HG03039 (cell line): ENCODE measurements at regions not wholly inside any gene's neighbourhood (a gene's known extent, or its start where the extent isn't known, plus 50 kb on each side); places are given as distances from the start of the nearest gene placed in this dataset.

Experiments
- ATAC-seq: cut with Tn5 transposase; IDR thresholded peaks from one replicate; pipeline ENCODE4 v1.9.1; 2021; ENCODE audit warnings: mild to moderate bottlenecking, moderate library complexity; ENCODE audit not compliant: unreplicated experiment

DNA sequence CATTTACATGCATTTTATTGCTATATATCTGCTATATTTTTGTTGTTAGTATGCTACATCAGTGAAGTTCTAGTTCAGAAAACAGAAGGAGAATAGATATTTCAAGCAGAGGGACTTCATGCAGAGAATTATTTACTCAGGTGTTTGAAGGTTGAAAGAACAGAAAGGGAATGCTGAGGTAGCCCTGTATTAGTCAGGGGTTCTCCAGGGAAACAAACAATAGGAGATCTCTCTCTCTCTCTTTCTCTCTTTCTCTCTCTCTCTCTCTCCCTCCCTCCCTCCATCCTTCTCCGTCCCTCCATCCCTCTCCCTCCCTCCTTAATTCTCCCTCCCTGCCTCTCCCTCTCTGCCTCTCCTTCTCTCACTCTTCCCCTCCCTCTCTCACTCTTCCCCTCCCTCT, 114.3 kb upstream of the TDRD3 start:
- no peak for ATAC-seq

DNA sequence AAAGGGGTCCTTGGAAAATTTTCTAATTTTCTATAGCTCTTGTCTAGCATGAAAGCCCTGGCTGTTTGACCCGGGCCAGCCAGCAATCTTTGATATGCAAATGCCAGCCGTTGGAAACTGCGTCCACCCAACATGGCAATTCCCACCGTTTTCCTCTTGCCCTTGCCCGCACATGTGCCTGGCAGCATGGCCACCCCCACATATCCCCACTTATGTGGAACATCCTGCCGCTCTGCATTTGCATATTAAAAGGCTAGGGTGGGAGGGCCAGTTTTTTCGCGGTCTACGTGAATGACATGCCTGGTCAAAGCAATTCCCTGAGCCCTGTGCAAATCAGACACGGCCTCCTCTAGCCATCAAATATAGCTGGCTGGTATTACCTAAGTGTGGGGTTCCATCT, 110.3 kb upstream of the TDRD3 start:
- ATAC-seq: no peak

DNA sequence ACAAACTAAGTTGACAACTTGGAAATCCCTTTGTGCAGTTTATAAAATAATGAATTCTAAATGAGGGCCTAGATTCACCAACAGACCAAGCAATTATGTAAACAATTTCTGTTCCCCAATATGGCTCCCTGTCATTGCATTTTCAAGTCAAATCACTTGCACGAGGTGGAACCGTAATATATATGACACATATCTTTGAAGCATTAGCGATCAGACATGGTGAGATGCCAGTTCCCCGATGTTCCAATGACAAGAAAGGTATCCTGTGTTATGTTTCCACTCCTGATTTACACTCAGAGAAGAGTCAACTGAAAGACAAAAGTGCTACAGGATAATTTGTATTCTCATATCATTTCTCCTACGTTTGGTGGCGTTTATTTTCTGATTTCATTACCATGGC, 108.5 kb upstream of the TDRD3 start:
- ATAC-seq: no peak

DNA sequence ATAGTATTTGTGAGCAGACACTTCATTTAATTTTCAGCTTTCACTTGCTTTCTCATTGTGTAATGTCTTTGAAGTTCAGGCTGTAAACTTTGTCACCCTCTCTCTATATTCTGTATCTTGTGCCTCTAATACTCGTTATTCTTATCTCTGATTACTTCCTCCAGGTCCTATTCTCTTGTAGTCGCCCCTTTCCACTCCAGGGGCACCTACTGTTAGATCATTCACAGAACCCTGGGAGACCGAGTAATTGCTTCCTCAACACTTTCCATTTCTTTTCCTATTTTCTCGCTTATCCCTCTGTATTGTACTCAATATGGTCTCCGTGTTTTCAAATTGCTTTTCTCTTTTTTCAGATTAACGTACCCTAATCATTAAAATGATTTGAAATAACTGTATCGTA, 93.9 kb upstream of the TDRD3 start:
- ATAC-seq: no peak

GRCh38 chr13:60311527-60311926, 85.5 kb upstream of the TDRD3 start:
- no peak for ATAC-seq

- ATAC-seq: no peak
Measured at GRCh38 chr13:60312851-60313505, 84.0 kb upstream of the TDRD3 start.

GRCh38 chr13:60318186-60318585, 78.8 kb upstream of the TDRD3 start:
- no peak for ATAC-seq

DNA sequence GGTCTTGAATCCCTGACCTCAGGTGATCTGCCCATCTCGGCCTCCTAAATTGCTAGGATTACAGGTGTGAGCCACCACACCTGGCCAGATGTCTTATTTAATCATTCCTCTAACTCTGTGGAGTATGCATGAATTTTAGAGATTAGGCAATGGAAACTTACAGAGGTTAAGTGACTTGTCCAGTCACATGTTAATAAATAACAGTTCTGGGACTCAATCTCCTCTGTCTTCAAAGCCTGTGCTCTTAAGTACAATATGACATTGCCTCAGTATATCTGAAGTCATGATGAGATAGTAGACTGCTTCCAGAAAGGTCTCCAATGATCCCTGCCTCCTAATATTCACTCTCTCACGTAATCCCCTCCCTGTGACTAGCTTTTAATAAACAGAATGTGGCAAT, 72.9 kb upstream of the TDRD3 start:
- no peak for ATAC-seq

DNA sequence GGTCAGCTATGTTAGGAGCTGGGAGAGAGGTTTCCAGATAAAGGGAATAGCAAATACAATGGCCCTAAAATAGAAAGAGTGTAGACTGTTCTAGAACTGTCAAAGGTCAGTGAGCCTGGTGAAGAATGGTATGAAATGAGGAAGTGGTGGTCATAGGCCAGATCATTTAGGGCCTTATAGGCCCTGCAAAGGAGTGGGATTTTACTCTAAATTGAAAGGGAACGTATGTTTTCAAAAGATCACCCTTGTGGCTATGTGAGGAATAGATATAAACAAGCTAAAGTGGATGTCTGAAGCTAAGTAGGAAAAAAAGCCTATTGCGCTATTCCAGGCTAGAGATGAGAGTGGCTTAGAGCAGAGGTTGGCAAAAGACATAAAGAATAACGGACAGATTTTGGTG, 70.7 kb upstream of the TDRD3 start:
- no peak for ATAC-seq

DNA sequence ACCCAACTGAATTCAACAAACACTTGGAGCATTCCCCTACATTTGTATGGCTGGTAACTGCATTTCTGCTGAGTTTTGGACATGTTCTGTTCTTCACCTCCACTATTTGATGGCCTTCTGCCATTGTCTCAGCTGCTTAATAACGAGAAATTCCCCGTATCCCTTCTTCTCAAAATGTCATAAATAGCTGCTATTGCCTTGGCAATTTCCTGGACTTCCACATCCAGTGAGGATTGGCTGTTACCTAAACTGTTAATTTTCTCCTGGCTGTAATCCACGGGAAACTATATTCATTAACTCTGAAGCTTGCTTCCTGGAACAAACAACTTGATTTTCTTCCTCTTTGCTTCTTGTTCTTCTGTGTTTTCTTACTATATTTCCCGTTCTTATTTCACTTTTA, 69.5 kb upstream of the TDRD3 start:
- no peak for ATAC-seq

GRCh38 chr13:60328073-60328472, 68.9 kb upstream of the TDRD3 start:
- no peak for ATAC-seq

DNA sequence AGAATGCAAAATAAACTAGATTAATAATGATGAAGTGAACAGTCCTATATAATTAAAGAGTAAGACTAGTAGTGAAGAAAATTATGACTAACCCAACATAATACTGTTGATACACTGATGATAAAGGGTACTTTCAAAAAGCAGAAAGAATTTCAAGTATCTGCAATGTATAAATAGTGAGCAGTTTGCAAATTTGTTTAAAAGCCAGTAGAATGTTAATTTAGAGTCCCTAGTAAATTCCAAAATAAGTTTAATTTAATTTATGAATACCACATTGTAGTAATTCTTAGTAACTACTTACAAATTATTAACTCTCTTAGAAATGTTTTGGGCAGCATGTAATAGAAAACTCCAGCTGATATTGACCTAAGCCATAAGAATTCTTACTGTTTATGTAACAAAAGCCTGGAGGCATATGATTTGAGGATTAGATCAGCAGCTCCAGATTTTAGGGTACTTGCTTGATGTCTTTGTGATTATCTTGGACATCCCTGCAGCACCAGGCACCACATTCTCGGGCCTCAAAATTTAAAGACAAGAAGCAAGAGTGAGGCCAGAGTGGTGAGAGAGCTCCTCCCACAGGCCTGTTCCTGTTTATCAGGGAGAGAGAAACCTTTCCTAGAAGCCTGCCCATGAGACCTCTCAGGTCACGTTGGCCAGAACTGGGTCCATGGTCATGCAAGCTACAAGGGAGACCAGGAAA, 67.6 kb upstream of the TDRD3 start:
- no peak for ATAC-seq

DNA sequence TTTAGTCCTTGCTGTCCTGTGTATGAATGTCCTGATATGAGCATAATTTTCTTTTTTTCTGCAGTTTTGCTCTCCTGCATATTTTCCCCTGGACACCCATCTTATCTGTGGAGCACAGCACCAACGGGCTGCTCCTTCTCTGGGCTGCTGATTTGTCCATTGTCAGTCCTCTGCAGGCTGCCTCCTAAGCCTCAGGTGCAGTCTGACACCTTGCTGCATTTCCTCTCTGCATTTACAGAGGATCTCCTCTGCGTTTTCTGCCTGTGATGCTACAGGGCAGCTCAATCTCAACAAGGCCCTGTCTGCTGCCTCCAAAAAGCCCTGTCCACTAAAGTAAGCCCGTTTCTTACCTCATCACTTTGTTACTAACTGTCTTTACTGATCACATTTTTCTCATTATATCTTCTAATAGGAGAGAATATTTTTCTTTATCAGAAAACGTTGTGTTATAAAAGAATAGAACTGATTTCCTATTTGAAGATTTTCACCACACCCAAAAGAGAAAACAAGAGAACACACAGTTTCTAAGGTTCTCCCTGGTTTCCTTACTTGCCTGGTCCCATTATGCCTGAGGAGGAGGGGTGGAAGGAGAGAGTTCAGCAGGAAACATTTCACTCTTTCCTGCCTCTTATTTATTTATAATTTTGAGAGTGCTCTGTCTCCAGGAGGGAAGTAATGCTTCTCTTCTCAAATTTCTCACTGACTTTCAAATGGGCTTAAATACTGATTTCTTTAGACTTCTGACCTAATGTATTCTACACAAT, 65.6 kb upstream of the TDRD3 start:
- no peak for ATAC-seq

DNA sequence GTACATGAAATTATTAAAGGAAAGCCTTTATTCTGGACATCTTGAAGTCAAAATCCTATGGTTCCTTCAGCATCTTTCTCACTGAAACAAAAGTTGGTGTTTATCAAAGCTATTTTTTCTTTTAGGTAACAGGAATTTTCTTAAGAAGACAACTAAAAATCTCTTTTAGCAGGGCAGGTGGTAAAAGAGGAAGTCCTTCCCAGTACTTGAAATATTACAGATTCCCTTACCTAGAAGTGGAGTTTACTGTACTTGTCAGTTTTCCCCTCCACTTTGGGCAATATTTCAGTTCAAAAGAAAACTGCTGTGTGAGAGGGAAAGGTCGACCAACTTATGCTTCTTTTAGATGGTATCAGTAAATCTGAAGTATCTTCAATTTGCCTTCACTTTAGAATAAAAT, 64.3 kb upstream of the TDRD3 start:
- no peak for ATAC-seq

DNA sequence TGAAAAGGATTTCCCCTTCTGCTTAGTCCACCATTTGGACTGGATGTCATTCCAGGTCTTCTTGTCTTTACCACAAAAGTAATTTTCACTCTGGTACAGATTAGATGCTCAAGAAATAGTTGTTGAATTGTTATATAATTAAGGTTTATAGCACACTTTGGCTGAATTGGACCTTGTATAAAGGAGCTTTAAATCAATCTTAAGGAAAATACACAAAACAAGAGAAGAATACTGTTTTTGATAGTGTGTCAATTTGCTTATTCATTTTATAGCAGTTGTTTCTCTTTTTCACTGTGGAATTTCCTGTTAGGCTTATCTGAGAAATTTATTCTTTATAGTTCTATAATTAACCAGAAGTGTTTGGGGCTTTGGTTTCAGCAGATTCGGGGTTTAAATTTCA, 62.7 kb upstream of the TDRD3 start:
- ATAC-seq: no peak

DNA sequence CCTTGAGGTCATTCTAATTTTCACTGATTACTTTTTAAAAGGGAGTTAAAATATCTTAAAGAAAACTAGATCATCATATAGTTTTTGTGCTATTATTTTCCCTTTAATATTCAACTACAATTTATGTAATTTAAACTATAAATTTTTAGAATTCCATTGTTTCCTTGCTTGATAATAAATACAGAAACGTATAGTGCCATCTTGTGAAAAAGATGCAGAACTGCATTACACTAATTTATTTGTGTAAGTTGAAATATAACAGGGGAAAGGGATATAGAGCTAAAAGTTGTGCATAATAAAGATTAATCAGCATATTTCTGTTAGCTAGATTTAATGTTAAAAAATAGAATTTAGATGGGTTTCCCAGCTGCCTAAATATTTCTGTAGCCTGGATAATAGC, 61.5 kb upstream of the TDRD3 start:
- ATAC-seq: no peak

GRCh38 chr13:60338754-60339153, 58.3 kb upstream of the TDRD3 start:
- ATAC-seq: no peak

DNA sequence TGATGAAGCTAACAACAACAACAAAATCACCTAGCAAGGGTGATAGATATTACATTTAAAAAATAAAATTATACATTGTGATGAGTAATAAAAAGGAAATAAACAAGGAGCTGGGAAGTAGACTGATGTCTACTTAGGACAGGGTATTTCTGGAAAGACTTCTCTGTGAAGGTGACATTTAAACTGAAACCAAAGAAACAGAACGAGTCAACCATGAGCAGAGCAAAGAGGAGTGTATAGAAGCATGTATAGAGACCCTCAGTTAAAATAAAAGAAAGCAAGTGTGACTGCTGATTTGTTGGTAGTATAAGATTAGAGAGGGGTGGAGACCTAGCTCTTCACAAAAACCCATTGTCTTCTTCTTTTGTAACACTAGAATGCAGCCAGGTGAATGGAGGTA, 53.0 kb upstream of the TDRD3 start:
- no peak for ATAC-seq

- no peak for ATAC-seq
Measured at GRCh38 chr13:60347174-60347573, 49.8 kb upstream of the TDRD3 start.
